ENCODE measurements at regions not wholly inside any gene's neighbourhood (a gene's known extent, or its start where the extent isn't known, plus 50 kb on each side); places are given as distances from the start of the nearest gene placed in this dataset.

- no peak for TF ChIP-seq MAFK (IDR thresholded peaks at IDR 0.05; ENCODE audit: low read depth, low read length)
- no peak for TF ChIP-seq RFX5 (IDR thresholded peaks at IDR 0.05; ENCODE audit: low read depth, low read length)
- no peak for TF ChIP-seq RCOR1 (IDR thresholded peaks at IDR 0.05; ENCODE audit: insufficient replicate concordance, low read length)
- no peak for TF ChIP-seq CHD1 (IDR thresholded peaks at IDR 0.05; ENCODE audit: low read depth, low read length)
- TF ChIP-seq RAD21 (IDR thresholded peaks at IDR 0.05; ENCODE audit: low read length) = no peak
- Histone ChIP-seq H3K27me3 (ENCODE audit: control insufficient read depth, insufficient read depth, low read length) (peaks cover 9% of the 10 kb centered on the region), H2AK9ac (replicated peaks; ENCODE audit: low read depth, low read length, poor library complexity) (no peak overlapping the region), H3K4me2 (ENCODE audit: low read depth, low read length) (no peak overlapping the region), H3K56ac (ENCODE audit: extremely low read depth, insufficient read depth, low read length) (no peak overlapping the region), H3K79me1 (ENCODE audit: low read depth in 1 of 2, low read length in 2 of 2) (no peaks in the 10 kb centered on the region), H2BK20ac (ENCODE audit: low read depth, low read length) (peak overlapping the region; percentile 63; the same call in 1 of the 2 replicates), H4K8ac (ENCODE audit: low read depth in 2 of 2, low read length in 2 of 2) (no peak overlapping the region), H3K18ac (ENCODE audit: low read depth, low read length) (peak overlapping the region; percentile 47; the same call in 1 of the 2 replicates), H3K4ac (ENCODE audit: low read depth, low read length) (no peak overlapping the region), H2AFZ (replicated peaks; ENCODE audit: low read length, poor library complexity) (no peak overlapping the region), H3K9me3 (ENCODE audit: control insufficient read depth, insufficient read depth, low read length) (no peaks in the 10 kb centered on the region), H4K91ac (ENCODE audit: insufficient read depth, low read depth, low read length) (no peak overlapping the region), H3K14ac (replicated peaks; ENCODE audit: low read depth, low read length) (no peak overlapping the region), H3K4me1 (ENCODE audit: control insufficient read depth, insufficient read depth, low read length) (peaks cover 3% of the 10 kb centered on the region), H4K20me1 (ENCODE audit: insufficient read depth, low read length) (no peaks in the 10 kb centered on the region), H2BK120ac (ENCODE audit: low read depth, low read length) (no peak overlapping the region), H2BK15ac (ENCODE audit: low read depth, low read length) (no peak overlapping the region), H3K9me1 (ENCODE audit: insufficient read depth, low read length) (no peaks in the 10 kb centered on the region), H3K9ac (ENCODE audit: low read depth, low read length) (no peak overlapping the region), H3K27ac (ENCODE audit: insufficient read depth, low read length) (no peak overlapping the region), H2AK5ac (ENCODE audit: low read depth, low read length) (no peak overlapping the region), H3K36me3 (ENCODE audit: control insufficient read depth, insufficient read depth, low read length) (no peaks in the 10 kb centered on the region), H4K5ac (ENCODE audit: low read depth, low read length) (0 out of 2 replicates have a peak overlapping the region, but pooled peaks have one; percentile 51), H2BK5ac (ENCODE audit: low read depth, low read length, poor library complexity, severe bottlenecking) (no peak overlapping the region), H3K23ac (ENCODE audit: low read depth, low read length) (no peak overlapping the region), H3K4me3 (ENCODE audit: insufficient read depth, low read depth, low read length) (no peak overlapping the region)
- CTCF ChIA-PET = no interaction called here
- POLR2A ChIA-PET (ENCODE audit: unreplicated experiment) = no interaction called here
- no peak for ATAC-seq (ENCODE audit: low read depth)
- intact Hi-C loops (cut with micrococcal nuclease) = no loop called here
- BruUV-seq (replicated peaks) = no TSS peak
- in situ Hi-C loops (cut with MboI; ENCODE audit: low sequenced_read_pairs) = no loop called here
- WGBS, 2 experiments (ENCODE audit: extremely low coverage in 2 of 2, insufficient read length in 1 of 2) = no CpG with 5 or more reads among the region's 1 CpG
- dilution Hi-C loops (cut with HindIII; ENCODE audit: low sequenced_read_pairs, unreplicated experiment) = no loop called here
- DNase-seq = no peak
Measured at GRCh38 chr11:34750692-34751405, 130.0 kb downstream of the EHF start.
